HUES6 (cell line): ENCODE measurements at regions not wholly inside any gene's neighbourhood (a gene's known extent, or its start where the extent isn't known, plus 50 kb on each side); places are given as distances from the start of the nearest gene placed in this dataset.
"Not testable (repeated sequence)": the region's sequence is repeated elsewhere in the genome, so short reads cannot be mapped to it uniquely, and the experiment has no call there.

Source experiments
- H3K27ac ChIP-seq: 2 replicates; pipeline ENCODE4 v1.7.0; 2013; ENCODE audit warnings: low read depth, mild to moderate bottlenecking, low read length, inconsistent platforms
- H3K27me3 ChIP-seq: 2 replicates; pipeline ENCODE4 v1.6.1; 2013; ENCODE audit warnings: low read length; ENCODE audit not compliant: control insufficient read depth, insufficient read depth
- H3K36me3 ChIP-seq: 2 replicates; pipeline ENCODE4 v1.6.1; 2013; ENCODE audit warnings: low read length; ENCODE audit not compliant: control insufficient read depth, insufficient read depth
- H3K4me1 ChIP-seq: 2 replicates; pipeline ENCODE4 v1.6.1; 2013; ENCODE audit warnings: low read length; ENCODE audit not compliant: control insufficient read depth, insufficient read depth
- H3K4me3 ChIP-seq: 2 replicates; pipeline ENCODE4 v1.5.1; 2013; ENCODE audit warnings: low read depth, low read length
- H3K9ac ChIP-seq: one replicate; pipeline ENCODE4 v1.6.1; 2013; ENCODE audit warnings: mild to moderate bottlenecking, low read length
- H3K9me3 ChIP-seq: 2 replicates; pipeline ENCODE4 v1.6.1; 2013; ENCODE audit warnings: low read depth, low read length; ENCODE audit not compliant: control insufficient read depth, insufficient read depth

DNA sequence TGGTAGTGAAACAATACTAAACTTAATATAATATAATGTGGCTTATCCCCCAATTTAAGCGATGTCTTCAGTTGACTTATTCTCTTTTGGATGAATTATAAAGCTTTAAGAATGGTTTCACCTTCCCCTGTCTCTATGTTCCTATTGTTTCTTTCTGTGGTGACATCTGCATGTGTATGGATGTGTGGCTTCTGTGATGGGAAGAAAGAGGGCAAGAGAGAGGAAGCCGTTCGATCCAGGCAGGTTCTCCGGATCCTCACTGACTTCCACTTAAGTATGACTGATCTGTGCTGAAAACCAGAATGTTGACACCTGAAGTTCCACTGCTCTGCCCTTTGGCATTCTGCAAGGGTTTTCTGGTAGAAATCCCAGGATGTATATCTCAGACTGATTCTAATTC is 1150.8 kb downstream of the STPG2 start:
- Histone ChIP-seq H3K36me3 (no peaks in the 10 kb centered on the region), H3K4me3 (no peak overlapping the region), H3K4me1 (peaks cover 20% of the 10 kb centered on the region), H3K27ac (no peak overlapping the region), H3K9me3 (0 out of 2 replicates have a peak, but pooled peaks cover 6% of the 10 kb centered on the region), H3K27me3 (no peaks in the 10 kb centered on the region), H3K9ac (no peak overlapping the region)

DNA sequence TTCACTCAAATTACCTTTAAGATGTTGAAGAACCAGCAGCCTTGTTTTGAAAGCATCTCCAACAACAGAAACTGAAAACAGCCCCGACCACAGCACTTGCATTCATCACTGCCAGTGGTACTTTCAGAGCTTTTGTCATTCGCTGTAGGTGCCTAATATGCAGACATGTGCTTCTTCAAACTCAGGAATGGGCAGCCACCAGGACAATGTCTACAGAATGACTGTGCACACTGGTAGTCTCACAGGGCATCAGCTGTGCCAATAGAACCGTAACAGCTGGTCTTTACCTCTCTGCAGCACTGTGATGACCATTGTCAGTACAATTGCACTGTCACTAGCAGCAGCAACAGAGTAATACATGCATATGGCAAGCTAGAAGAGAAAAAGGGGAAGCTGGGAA is 1149.7 kb downstream of the STPG2 start:
- Histone ChIP-seq H3K9ac (no peak overlapping the region), H3K4me3 (no peak overlapping the region), H3K27me3 (no peaks in the 10 kb centered on the region), H3K27ac (no peak overlapping the region), H3K4me1 (peaks cover 20% of the 10 kb centered on the region), H3K36me3 (no peaks in the 10 kb centered on the region), H3K9me3 (0 out of 2 replicates have a peak, but pooled peaks cover 6% of the 10 kb centered on the region)

DNA sequence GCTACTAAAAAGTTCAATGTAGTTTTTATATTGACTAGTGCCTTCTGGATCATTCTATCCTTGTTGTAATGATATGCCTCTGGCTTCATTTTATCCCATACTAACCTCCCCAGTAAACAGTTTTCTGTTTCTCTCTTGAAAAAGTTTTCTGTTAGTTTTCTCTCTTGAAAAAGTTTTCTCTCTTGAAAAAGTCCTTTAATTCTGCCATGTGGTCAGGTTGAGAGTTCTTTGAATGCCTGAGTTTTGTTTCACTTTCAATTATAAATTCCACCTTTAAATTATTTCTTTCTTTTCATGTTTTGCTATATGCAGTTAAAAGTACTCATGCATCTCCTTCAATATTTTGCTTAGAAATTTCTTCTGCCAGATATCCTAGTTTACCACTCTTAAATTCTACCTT is 1139.6 kb downstream of the STPG2 start:
- H3K9me3 ChIP-seq = no peaks in the 10 kb centered on the region
- no peaks in the 10 kb centered on the region for H3K36me3 ChIP-seq
- no peak overlapping the region for H3K27ac ChIP-seq
- no peaks in the 10 kb centered on the region for H3K27me3 ChIP-seq
- no peak overlapping the region for H3K9ac ChIP-seq
- no peak overlapping the region for H3K4me3 ChIP-seq
- H3K4me1 ChIP-seq = peaks cover 7% of the 10 kb centered on the region; the same call in 1 of the 2 replicates

DNA sequence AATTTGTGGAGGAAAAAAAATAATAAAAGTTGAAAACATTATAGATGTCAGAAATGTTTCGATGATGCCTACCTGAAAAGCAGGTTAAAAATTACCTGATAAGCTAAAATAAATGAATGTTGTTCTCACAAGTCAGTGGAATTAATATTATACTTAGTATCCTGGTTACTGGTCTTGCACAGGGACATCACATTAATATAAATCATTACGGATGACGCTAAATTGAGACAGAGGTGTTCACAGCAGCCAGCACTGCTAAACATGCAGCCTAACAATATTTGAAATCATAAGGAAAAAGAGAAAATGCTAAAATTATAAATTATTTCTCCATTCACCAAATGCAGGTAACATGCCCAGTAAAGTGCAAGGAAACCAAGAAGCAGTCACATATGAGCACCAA is 1130.0 kb downstream of the STPG2 start:
- no peak overlapping the region for H3K9ac ChIP-seq
- H3K27ac ChIP-seq = no peak overlapping the region
- no peak overlapping the region for H3K4me3 ChIP-seq
- no peaks in the 10 kb centered on the region for H3K9me3 ChIP-seq
- H3K4me1 ChIP-seq = peaks cover 3% of the 10 kb centered on the region; the same call in 1 of the 2 replicates
- H3K27me3 ChIP-seq = no peaks in the 10 kb centered on the region
- no peaks in the 10 kb centered on the region for H3K36me3 ChIP-seq

DNA sequence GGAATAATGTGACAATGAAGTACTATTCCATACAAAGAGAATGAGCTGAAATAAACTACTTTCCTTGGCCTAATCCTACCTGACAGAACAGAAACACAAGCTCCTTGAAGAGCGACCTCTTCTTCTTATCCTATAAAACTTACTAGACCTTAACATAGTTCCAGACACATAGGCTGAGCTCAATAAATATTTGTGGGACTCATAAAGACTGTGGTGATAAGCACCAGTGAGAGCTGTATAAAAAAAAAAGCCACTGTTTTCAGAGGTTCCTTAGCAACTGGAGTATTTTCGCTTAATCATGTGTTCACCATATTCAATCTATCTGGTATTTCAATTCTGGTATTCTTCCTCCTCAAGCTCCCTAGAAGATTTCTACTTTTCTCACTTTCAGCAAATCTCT is 1129.6 kb downstream of the STPG2 start:
- Histone ChIP-seq H3K9me3 (no peaks in the 10 kb centered on the region), H3K36me3 (no peaks in the 10 kb centered on the region), H3K9ac (no peak overlapping the region), H3K4me1 (no peaks in the 10 kb centered on the region), H3K27ac (no peak overlapping the region), H3K27me3 (no peaks in the 10 kb centered on the region), H3K4me3 (no peak overlapping the region)

DNA sequence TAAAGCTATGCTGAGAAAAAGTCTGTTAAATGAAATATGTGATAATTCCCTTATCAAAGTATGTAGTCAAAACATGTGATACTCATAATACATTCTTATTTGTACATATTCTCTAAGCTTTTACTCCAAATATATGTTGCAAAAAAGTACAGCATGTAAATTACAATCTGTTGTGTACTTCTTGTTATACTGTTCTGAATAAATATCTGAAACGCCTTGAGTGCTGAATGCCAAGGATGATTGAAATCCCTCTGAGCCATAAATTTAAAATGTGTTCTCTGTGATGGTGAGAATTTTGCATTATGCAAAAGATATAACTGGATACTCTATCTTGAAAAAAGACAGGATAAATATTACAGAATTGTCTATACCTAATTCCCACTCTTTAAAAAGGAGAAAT is 1128.0 kb downstream of the STPG2 start:
- Histone ChIP-seq H3K27me3 (no peaks in the 10 kb centered on the region), H3K27ac (no peak overlapping the region), H3K9ac (no peak overlapping the region), H3K36me3 (no peaks in the 10 kb centered on the region), H3K4me3 (no peak overlapping the region), H3K4me1 (no peaks in the 10 kb centered on the region), H3K9me3 (no peaks in the 10 kb centered on the region)

DNA sequence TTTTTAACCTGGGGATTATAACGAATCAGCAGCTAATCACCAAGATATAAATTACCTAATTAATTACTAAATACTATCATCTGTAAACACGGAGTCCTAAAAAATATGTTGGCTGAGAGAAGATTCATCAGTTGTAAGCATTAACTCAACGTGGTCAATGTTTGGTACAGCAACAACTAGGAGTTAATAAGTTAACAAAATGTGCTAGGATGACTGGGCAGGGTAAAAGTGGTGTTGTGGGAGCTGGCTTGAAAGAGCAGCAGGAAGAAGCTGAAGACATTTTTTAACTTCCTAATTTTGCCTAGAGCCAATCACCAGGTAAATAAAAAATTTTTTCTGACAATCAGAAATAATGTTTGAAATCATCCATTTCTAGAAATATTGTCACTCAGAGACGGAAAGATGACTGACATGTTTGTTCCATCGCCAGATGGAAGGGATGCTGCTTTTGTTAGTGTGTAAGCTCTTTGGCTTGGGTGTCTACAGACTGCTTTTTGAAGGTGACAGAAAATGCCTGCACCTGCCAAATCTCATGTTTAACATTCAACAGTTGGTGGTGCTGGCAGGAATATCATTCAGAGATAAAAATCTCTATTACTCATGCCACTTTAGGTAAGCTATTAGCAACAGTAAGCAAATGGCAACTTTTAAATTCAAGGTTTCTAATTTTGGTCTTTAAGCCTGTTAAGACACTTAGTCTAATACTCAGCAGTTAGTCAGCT is 1126.9 kb downstream of the STPG2 start:
- H3K36me3 ChIP-seq = no peaks in the 10 kb centered on the region
- no peaks in the 10 kb centered on the region for H3K27me3 ChIP-seq
- H3K27ac ChIP-seq = no peak overlapping the region
- H3K4me1 ChIP-seq = no peaks in the 10 kb centered on the region
- H3K9ac ChIP-seq = no peak overlapping the region
- H3K9me3 ChIP-seq = no peaks in the 10 kb centered on the region
- H3K4me3 ChIP-seq = no peak overlapping the region

DNA sequence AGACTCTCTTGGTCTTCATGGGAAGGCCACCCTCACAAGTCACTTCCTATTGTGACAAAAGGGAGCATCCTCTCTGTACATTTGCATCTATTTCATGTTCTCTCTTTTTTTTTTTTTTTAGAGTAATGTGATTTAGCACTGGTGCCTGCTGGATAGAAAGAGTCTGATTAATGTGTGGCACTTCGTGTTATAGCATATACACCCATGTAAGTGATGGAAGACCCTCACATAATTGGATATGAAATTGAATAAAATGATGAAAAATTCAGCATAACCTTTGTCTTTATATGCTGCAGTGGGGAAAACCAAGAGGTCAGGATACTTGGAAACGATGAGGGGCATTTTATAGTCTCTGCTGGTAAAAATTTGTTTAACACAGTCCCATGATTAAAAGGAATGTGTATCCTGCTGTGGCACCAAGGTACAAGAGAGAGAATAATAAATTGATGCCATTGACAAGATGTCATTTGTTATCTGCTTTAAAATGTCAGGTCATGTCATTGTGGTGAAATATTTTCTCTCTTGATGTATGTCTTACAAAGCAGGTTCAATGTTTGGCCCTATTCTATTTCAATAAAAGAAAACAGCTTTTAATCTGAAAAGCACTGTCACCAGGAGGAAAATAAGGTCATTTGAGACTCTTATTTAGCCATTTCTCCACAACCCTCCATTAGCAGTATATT is 1115.4 kb downstream of the STPG2 start:
- no peak overlapping the region for H3K4me3 ChIP-seq
- no peaks in the 10 kb centered on the region; the same call in 1 of the 2 replicates for H3K4me1 ChIP-seq
- no peak overlapping the region for H3K9ac ChIP-seq
- H3K36me3 ChIP-seq = no peaks in the 10 kb centered on the region
- no peaks in the 10 kb centered on the region for H3K9me3 ChIP-seq
- H3K27me3 ChIP-seq = no peaks in the 10 kb centered on the region
- no peak overlapping the region for H3K27ac ChIP-seq

DNA sequence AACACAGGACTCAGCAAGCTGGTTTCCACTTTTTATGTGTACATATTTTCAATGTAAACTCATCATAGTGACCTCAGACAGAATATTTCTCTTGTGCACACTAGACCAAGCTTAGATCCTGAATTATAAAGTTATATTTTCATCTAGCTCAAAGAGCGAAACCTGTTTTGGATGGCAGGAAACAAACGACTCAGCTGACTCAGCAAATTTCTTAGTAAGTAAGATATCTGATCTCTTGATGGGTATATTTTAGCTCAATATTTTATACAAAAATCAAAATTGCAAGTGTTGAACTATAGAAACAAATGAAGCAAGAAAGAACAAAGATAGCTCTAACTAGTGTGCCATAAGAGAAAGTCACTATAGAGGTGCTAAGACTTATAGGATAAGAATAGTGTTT is 1114.5 kb downstream of the STPG2 start:
- Histone ChIP-seq H3K27me3 (no peaks in the 10 kb centered on the region), H3K9me3 (no peaks in the 10 kb centered on the region), H3K4me1 (no peaks in the 10 kb centered on the region; the same call in 1 of the 2 replicates)

DNA sequence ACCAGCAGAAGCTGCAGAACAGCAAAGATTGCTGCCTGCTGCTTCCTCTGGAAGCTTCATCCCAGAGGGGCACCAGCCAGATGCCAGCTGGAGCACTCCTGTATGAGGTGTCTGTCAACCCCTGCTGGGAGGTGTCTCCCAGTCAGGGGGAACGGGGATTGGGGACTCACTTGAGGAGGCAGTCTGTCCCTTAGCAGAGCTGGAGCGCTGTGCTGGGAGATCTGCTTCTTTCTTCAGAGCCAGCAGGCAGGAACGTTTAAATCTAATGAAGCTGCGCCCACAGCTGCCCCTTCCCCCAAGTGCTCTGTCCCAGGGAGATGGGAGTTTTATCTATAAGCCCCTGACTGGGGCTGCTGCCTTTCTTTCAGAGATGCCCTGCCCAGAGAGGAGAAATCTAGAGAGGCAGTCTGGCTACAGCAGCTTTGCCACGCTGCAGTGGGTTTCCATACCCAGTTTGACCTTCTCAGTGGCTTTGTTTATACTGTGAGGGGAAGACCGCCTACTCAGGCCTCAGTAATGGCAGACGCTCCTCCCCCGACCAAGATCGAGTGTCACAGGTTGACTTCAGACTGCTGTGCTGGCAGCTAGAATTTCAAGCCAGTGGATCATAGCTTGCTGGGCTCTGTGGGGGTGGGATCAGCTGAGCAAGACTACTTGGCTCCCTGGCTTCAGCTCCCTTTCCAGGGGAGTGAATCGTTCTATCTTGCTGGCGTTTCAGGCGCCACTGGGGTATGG is 1105.7 kb downstream of the STPG2 start:
- Histone ChIP-seq H3K4me1 (peaks cover 11% of the 10 kb centered on the region), H3K4me3 (peak overlapping the region; percentile 44), H3K27ac (peak overlapping the region; percentile 10; the same call in 1 of the 2 replicates), H3K9ac (peak overlapping the region; percentile 57)
- not testable (repeated sequence) for H3K27me3 ChIP-seq, H3K9me3 ChIP-seq, H3K36me3 ChIP-seq

More for the DNA sequence above, 1114.5 kb downstream of the STPG2 start:
- Histone ChIP-seq H3K9ac (no peak overlapping the region), H3K36me3 (no peaks in the 10 kb centered on the region), H3K27ac (no peak overlapping the region), H3K4me3 (no peak overlapping the region)

DNA sequence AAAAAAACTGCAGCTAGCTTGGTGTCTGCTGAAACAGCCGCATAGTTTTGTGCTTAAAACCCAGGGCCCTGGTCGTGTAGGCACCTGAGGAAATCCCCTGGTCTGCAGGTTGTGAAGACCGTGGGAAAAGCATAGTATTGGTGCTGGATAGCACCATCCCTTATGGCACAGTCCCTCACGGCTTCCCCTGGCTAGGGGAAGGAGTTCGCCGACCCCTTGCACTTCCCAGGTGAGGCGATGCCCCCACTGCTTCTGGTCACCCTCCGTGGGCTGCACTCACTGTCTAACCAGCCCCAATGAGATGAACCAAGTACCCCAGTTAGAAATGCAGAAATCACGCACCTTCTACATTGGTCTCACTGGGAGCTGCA is 1105.1 kb downstream of the STPG2 start:
- H3K4me3 ChIP-seq = peak overlapping the region; percentile 44

More for the DNA sequence above, 1105.1 kb downstream of the STPG2 start:
- H3K9ac ChIP-seq = peak overlapping the region; percentile 57
- H3K27me3 ChIP-seq = no peaks in the 10 kb centered on the region
- H3K27ac ChIP-seq = peak overlapping the region; percentile 10; the same call in 1 of the 2 replicates
- no peaks in the 10 kb centered on the region for H3K9me3 ChIP-seq
- no peaks in the 10 kb centered on the region for H3K36me3 ChIP-seq
- peaks cover 11% of the 10 kb centered on the region for H3K4me1 ChIP-seq
